ENCODE measurements at regions not wholly inside any gene's neighbourhood (a gene's known extent, or its start where the extent isn't known, plus 50 kb on each side); places are given as distances from the start of the nearest gene placed in this dataset.

DNA sequence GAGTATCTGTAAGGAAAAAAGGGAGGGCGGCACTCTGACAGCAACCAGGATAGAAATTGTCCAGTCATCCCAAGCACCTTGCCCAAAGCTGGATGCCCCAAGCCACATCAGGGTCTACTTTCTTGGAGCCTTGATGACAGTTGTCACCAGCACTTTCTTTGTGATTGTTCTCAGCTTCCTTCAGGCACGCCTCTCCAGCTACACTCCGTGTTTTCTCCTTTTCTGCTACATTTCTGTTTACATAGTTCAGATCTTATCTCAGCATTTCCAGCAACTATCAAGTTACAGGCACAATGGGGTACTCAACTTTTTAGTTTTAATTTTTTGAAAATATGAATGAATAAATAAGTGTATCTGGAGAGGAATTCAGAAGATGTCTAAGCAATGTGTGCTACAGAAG lies 115.3 kb upstream of the CELF4 start:
- WGBS, 2 donors, result 47 to 57% methylated on average over 3 of the region's 3 CpGs
- intact Hi-C loops (cut with DNase I; ENCODE audit: low total_unique reads), result no loop called here
- H3K4me1 ChIP-seq, result peaks cover 9% of the 10 kb centered on the region
- H3K9me3 ChIP-seq, result no peaks in the 10 kb centered on the region
- H3K4me3 ChIP-seq, result no peak overlapping the region
- no peaks in the 10 kb centered on the region for H3K27me3 ChIP-seq
- H3K27ac ChIP-seq, result no peak overlapping the region
- no peak for TF ChIP-seq POLR2A (IDR thresholded peaks at IDR 0.05)
- TF ChIP-seq, protein P1, sequence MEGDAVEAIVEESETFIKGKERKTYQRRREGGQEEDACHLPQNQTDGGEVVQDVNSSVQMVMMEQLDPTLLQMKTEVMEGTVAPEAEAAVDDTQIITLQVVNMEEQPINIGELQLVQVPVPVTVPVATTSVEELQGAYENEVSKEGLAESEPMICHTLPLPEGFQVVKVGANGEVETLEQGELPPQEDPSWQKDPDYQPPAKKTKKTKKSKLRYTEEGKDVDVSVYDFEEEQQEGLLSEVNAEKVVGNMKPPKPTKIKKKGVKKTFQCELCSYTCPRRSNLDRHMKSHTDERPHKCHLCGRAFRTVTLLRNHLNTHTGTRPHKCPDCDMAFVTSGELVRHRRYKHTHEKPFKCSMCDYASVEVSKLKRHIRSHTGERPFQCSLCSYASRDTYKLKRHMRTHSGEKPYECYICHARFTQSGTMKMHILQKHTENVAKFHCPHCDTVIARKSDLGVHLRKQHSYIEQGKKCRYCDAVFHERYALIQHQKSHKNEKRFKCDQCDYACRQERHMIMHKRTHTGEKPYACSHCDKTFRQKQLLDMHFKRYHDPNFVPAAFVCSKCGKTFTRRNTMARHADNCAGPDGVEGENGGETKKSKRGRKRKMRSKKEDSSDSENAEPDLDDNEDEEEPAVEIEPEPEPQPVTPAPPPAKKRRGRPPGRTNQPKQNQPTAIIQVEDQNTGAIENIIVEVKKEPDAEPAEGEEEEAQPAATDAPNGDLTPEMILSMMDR (IDR thresholded peaks at IDR 0.05), result no peak
- no peaks in the 10 kb centered on the region for H3K36me3 ChIP-seq (ENCODE audit: low read depth, missing control alignments)
- DNase-seq, result no peak

DNA sequence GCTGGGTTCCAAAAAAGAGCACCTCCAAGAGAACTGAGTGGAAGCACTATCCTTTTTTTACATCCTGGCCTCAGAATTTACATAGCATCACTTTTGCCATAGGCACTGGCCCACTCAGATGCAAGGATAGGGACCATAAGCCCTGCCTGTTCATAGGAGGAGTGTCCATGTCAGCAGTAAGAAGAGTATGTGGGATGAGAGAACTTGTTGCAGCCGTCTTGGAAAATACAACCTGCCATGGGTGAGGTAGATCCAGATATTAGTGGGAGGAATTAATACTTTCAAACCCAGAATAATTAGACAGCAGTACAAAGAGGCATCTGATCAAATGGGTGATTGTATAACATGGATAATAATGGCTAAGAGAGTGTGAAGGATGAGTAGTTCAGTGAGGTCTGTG lies 110.7 kb upstream of the CELF4 start:
- Histone ChIP-seq H3K4me1 (peaks cover 9% of the 10 kb centered on the region), H3K4me3 (no peak overlapping the region), H3K36me3 (ENCODE audit: low read depth, missing control alignments) (no peaks in the 10 kb centered on the region), H3K27ac (no peak overlapping the region), H3K27me3 (no peaks in the 10 kb centered on the region), H3K9me3 (no peaks in the 10 kb centered on the region)
- no peak for DNase-seq
- WGBS, 2 donors, result 87 to 92% methylated on average over 1 of the region's 1 CpG
- intact Hi-C loops (cut with DNase I; ENCODE audit: low total_unique reads), result no loop called here
- TF ChIP-seq, protein P1 (IDR thresholded peaks at IDR 0.05), result no peak
- no peak for TF ChIP-seq POLR2A (IDR thresholded peaks at IDR 0.05)

DNA sequence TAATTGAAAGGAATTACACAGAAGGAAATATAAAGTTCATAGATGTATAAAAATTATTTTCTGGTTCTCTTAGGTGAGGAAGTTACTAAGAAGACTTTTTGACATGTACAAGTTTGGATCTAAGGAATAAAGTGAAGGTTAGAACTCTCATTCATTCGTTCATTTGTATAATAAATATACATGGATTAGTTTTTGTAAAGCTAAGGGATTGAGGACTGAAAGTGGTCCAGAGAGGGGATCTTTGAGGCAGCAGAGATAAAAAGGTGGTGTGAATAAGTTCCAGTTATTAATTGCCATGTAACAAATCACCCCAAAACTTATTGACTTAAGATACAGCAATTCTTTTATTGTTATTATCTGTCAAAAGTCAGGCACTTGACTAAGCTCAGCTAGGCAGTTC lies 110.1 kb upstream of the CELF4 start:
- no peak for TF ChIP-seq POLR2A (IDR thresholded peaks at IDR 0.05)
- Histone ChIP-seq H3K4me1 (peaks cover 5% of the 10 kb centered on the region), H3K9me3 (no peaks in the 10 kb centered on the region), H3K27me3 (no peaks in the 10 kb centered on the region), H3K4me3 (no peak overlapping the region), H3K36me3 (ENCODE audit: low read depth, missing control alignments) (no peaks in the 10 kb centered on the region), H3K27ac (no peak overlapping the region)
- 81 to 88% methylated on average over 1 of the region's 1 CpG for WGBS, 2 donors
- intact Hi-C loops (cut with DNase I; ENCODE audit: low total_unique reads), result no loop called here
- no peak for DNase-seq

DNA sequence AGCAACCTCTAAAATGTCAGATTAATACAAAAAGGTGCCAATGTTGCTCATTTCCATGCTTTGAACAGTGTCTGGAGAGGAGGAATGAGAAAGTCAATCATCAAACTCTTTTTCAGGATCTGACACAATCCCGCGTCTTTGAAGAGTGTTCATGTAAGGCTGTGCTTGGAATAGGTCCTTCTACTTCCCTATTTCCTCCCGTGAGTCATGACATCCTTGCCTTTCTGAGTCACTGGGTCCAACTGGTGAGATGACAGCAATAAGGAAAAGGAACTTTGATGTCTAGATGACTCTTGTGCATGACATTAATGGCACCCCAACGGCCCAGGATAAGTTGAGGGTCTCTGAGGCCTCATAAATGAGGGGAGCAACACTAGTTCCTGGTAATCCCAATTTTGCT lies 109.0 kb upstream of the CELF4 start:
- H3K9me3 ChIP-seq, result no peaks in the 10 kb centered on the region
- peaks cover 4% of the 10 kb centered on the region for H3K4me1 ChIP-seq
- H3K27me3 ChIP-seq, result no peaks in the 10 kb centered on the region
- 87 to 88% methylated on average over 4 of the region's 4 CpGs for WGBS, 2 donors
- TF ChIP-seq POLR2A (IDR thresholded peaks at IDR 0.05), result no peak
- TF ChIP-seq, protein P1 (IDR thresholded peaks at IDR 0.05), result no peak
- H3K36me3 ChIP-seq (ENCODE audit: low read depth, missing control alignments), result no peaks in the 10 kb centered on the region
- H3K4me3 ChIP-seq, result no peak overlapping the region
- H3K27ac ChIP-seq, result no peak overlapping the region
- intact Hi-C loops (cut with DNase I; ENCODE audit: low total_unique reads), result no loop called here
- DNase-seq, result no peak

DNA sequence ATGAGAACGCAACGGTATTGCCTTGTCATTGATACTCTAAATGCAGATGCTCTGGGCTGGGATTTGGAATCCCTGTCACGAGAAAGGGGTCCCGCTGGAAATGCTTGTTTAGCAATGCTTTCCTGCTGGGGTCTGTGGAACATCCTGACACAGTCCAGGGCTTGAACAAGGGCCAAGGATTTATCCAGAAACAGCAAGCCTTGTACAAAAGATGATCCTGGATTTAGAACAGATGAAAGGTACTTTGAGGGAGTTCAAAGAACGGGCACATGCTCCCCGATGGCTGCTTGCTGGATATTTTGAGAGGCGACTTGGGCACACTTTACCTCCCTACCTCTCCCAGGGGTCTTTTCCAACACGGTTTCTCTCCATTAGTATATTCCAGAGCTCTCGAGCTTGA lies 108.1 kb upstream of the CELF4 start:
- no peaks in the 10 kb centered on the region for H3K9me3 ChIP-seq
- intact Hi-C loops (cut with DNase I; ENCODE audit: low total_unique reads), result no loop called here
- DNase-seq, result no peak
- H3K4me1 ChIP-seq, result peaks cover 3% of the 10 kb centered on the region
- no peaks in the 10 kb centered on the region for H3K36me3 ChIP-seq (ENCODE audit: low read depth, missing control alignments)
- H3K27ac ChIP-seq, result no peak overlapping the region
- H3K4me3 ChIP-seq, result no peak overlapping the region
- WGBS, 2 donors, result 82% methylated on average over 9 of the region's 9 CpGs
- no peaks in the 10 kb centered on the region for H3K27me3 ChIP-seq
- TF ChIP-seq, protein P1 (IDR thresholded peaks at IDR 0.05), result no peak
- no peak for TF ChIP-seq POLR2A (IDR thresholded peaks at IDR 0.05)

All from testis (tissue), 2 donors.